CD4-positive, CD25-positive, alpha-beta regulatory T cell (primary cell): ENCODE measurements at regions not wholly inside any gene's neighbourhood (a gene's known extent, or its start where the extent isn't known, plus 50 kb on each side); places are given as distances from the start of the nearest gene placed in this dataset.

Source experiments
- ATAC-seq, 2 donors: fragments of 150-1000 bp; cut with Tn5 transposase; one replicate each; pipeline ENCODE4 v1.10.0; 2021; ENCODE audit warnings: low read depth in 2 of 2, moderate number of reproducible peaks in 2 of 2, moderate library complexity in 1 of 2
- DNase-seq, 3 donors: peaks; one replicate each; pipeline versions ENCODE4 v3.0.0 to v3.0.0-alpha.2; 2012 to 2022; ENCODE audit warnings: mixed read lengths in 1 of 3
- H3K27ac ChIP-seq: one replicate; pipeline ENCODE4 v1.7.0; 2013; ENCODE audit warnings: mild to moderate bottlenecking, low read length; ENCODE audit not compliant: insufficient read depth, poor library complexity, severe bottlenecking
- H3K27me3 ChIP-seq: one replicate; pipeline ENCODE4 v1.7.0; 2013; ENCODE audit warnings: low read length; ENCODE audit not compliant: control insufficient read depth, insufficient read depth
- H3K36me3 ChIP-seq: one replicate; pipeline ENCODE4 v1.7.0; 2013; ENCODE audit warnings: mild to moderate bottlenecking, low read length, moderate library complexity; ENCODE audit not compliant: control insufficient read depth, insufficient read depth
- H3K4me1 ChIP-seq: 2 replicates; pipeline ENCODE4 v1.7.0; 2013; ENCODE audit warnings: mild to moderate bottlenecking, low read length; ENCODE audit not compliant: insufficient read depth, control insufficient read depth, poor library complexity, severe bottlenecking
- H3K4me3 ChIP-seq: one replicate; pipeline ENCODE4 v1.7.0; 2013; ENCODE audit warnings: low read depth, mild to moderate bottlenecking, low read length, moderate library complexity
- H3K9me3 ChIP-seq, 2 experiments: 1 replicate in 1 of 2; 2 replicates in 1 of 2; pipeline ENCODE4 v1.7.0; 2013; ENCODE audit warnings: low read length in 2 of 2, mild to moderate bottlenecking in 1 of 2, moderate library complexity in 1 of 2; ENCODE audit not compliant: control insufficient read depth in 2 of 2
- H3K27ac Mint-ChIP-seq, 3 donors: one replicate each; pipeline ENCODE4 v1.8.0; 2020 to 2022; ENCODE audit warnings: mild to moderate bottlenecking in 3 of 3, mixed read lengths in 3 of 3, moderate library complexity in 2 of 3
- H3K27me3 Mint-ChIP-seq: one replicate; pipeline ENCODE4 v1.8.0; 2022; ENCODE audit warnings: mild to moderate bottlenecking, mixed read lengths
- H3K36me3 Mint-ChIP-seq: one replicate; pipeline ENCODE4 v1.8.0; 2020; ENCODE audit warnings: mixed read lengths
- H3K4me1 Mint-ChIP-seq, 4 donors: one replicate each; pipeline ENCODE4 v1.8.0; 2020 to 2022; ENCODE audit warnings: mixed read lengths in 4 of 4, mild to moderate bottlenecking in 1 of 4
- H3K4me3 Mint-ChIP-seq, 4 donors: one replicate each; pipeline ENCODE4 v1.8.0; 2020 to 2022; ENCODE audit warnings: mild to moderate bottlenecking in 4 of 4, mixed read lengths in 4 of 4, moderate library complexity in 3 of 4
- H3K9me3 Mint-ChIP-seq, 7 donors: one replicate each; pipeline ENCODE4 v1.8.0; 2020 to 2022; ENCODE audit warnings: mixed read lengths in 7 of 7, mild to moderate bottlenecking in 3 of 7, moderate library complexity in 2 of 7

- H3K27me3 Mint-ChIP-seq: peaks cover 4% of the 10 kb centered on the region
- no peak for ATAC-seq
Measured at GRCh38 chr2:15765211-15765610, 173.5 kb downstream of the DDX1 start.

GRCh38 chr2:15765686-15766302 lies 174.1 kb downstream of the DDX1 start:
- H3K27me3 Mint-ChIP-seq: peaks cover 4% of the 10 kb centered on the region
- H3K36me3 Mint-ChIP-seq: no peaks in the 10 kb centered on the region
- H3K4me1 ChIP-seq: no peaks in the 10 kb centered on the region
- H3K4me1 Mint-ChIP-seq: no peaks in the 10 kb centered on the region
- H3K4me3 ChIP-seq: no peak overlapping the region
- H3K27ac ChIP-seq: no peak overlapping the region
- no peaks in the 10 kb centered on the region for H3K27me3 ChIP-seq
- no peak overlapping the region for H3K4me3 Mint-ChIP-seq
- H3K36me3 ChIP-seq: no peaks in the 10 kb centered on the region
- H3K9me3 ChIP-seq: no peaks in the 10 kb centered on the region
- H3K9me3 Mint-ChIP-seq: peaks cover 0 to 3% (median 0%) of the 10 kb centered on the region in 7 donors
- ATAC-seq (no peak), DNase-seq (no peak)
- H3K27ac Mint-ChIP-seq: no peak overlapping the region

More at GRCh38 chr2:15765211-15765610, 173.5 kb downstream of the DDX1 start:
- Histone ChIP-seq H3K27ac (no peak overlapping the region), H3K4me3 (no peak overlapping the region), H3K4me1 (no peaks in the 10 kb centered on the region), H3K9me3 (no peaks in the 10 kb centered on the region), H3K27me3 (no peaks in the 10 kb centered on the region), H3K36me3 (no peaks in the 10 kb centered on the region)
- Mint-ChIP-seq H3K9me3 (peaks cover 0 to 3% (median 0%) of the 10 kb centered on the region in 7 donors), H3K27ac (no peak overlapping the region), H3K4me3 (no peak overlapping the region), H3K4me1 (no peaks in the 10 kb centered on the region), H3K36me3 (no peaks in the 10 kb centered on the region)
- DNase-seq: no peak

GRCh38 chr2:15766303-15766861 lies 174.0 kb upstream of the MYCN start:
- H3K9me3 ChIP-seq: no peaks in the 10 kb centered on the region

DNA sequence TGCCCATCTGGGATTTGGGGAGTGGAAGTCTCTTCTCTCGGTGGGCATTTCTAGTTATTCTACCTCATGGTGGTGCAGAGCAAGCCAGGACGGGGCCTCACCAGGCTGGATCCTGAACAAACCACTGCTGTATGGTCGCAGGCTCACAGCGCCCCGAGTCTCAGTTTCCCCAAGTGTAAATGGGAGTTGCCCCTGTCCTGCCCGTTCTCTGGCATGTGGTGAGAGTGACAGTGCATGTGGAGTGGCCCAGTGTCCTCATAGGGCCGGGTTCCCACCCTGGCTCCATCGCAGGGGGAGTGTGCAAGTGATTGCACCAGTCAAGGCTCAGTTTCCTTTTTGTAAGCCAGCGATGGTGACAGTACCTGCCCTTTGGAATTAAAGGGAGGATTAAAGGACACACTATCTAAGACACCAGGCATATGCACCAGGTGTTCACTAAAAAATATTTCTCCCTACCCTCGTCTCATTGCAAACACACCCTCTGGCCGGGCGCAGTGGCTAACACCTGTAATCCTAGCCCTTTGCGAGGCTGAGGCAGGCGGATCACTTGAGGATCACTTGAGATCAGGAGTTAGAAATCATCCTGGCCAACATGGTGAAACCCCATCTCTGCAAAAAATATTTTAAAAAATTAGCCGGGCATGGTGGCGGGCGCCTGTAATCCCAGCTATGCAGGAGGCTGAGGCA lies 173.3 kb upstream of the MYCN start:
- no peak overlapping the region for H3K4me3 ChIP-seq
- H3K36me3 ChIP-seq: no peaks in the 10 kb centered on the region
- H3K4me1 ChIP-seq: no peaks in the 10 kb centered on the region
- no peaks in the 10 kb centered on the region for H3K9me3 ChIP-seq
- Mint-ChIP-seq H3K4me3 (no peak overlapping the region), H3K9me3 (peaks cover 0 to 3% (median 0%) of the 10 kb centered on the region in 7 donors), H3K36me3 (no peaks in the 10 kb centered on the region), H3K27me3 (no peaks in the 10 kb centered on the region), H3K27ac (no peak overlapping the region), H3K4me1 (no peaks in the 10 kb centered on the region)
- DNase-seq: no peak
- ATAC-seq: no peak
- no peaks in the 10 kb centered on the region for H3K27me3 ChIP-seq
- H3K27ac ChIP-seq: no peak overlapping the region

More at GRCh38 chr2:15766303-15766861, 174.0 kb upstream of the MYCN start:
- H3K36me3 ChIP-seq: no peaks in the 10 kb centered on the region
- H3K4me1 Mint-ChIP-seq: no peaks in the 10 kb centered on the region
- ATAC-seq (no peak), DNase-seq (no peak)
- no peaks in the 10 kb centered on the region for H3K27me3 Mint-ChIP-seq
- no peak overlapping the region for H3K27ac Mint-ChIP-seq
- H3K36me3 Mint-ChIP-seq: no peaks in the 10 kb centered on the region
- H3K27ac ChIP-seq: no peak overlapping the region
- no peak overlapping the region for H3K4me3 Mint-ChIP-seq
- H3K4me3 ChIP-seq: no peak overlapping the region
- H3K27me3 ChIP-seq: no peaks in the 10 kb centered on the region
- no peaks in the 10 kb centered on the region for H3K4me1 ChIP-seq
- peaks cover 0 to 3% (median 0%) of the 10 kb centered on the region in 7 donors for H3K9me3 Mint-ChIP-seq

- Histone ChIP-seq H3K4me1 (no peaks in the 10 kb centered on the region), H3K9me3 (no peaks in the 10 kb centered on the region), H3K4me3 (no peak overlapping the region), H3K36me3 (no peaks in the 10 kb centered on the region), H3K27ac (no peak overlapping the region), H3K27me3 (no peaks in the 10 kb centered on the region)
- no peak for DNase-seq
- no peaks in the 10 kb centered on the region for H3K36me3 Mint-ChIP-seq
- peaks cover 0 to 3% (median 0%) of the 10 kb centered on the region in 7 donors for H3K9me3 Mint-ChIP-seq
- H3K27ac Mint-ChIP-seq: no peak overlapping the region
- H3K4me1 Mint-ChIP-seq: no peaks in the 10 kb centered on the region
- H3K4me3 Mint-ChIP-seq: no peak overlapping the region
- no peaks in the 10 kb centered on the region for H3K27me3 Mint-ChIP-seq
- ATAC-seq: no peak
Measured at GRCh38 chr2:15767679-15768078, 172.7 kb upstream of the MYCN start.

- H3K4me1 ChIP-seq: no peaks in the 10 kb centered on the region
Measured at GRCh38 chr2:15768142-15768541, 172.2 kb upstream of the MYCN start.

GRCh38 chr2:15768615-15769014 lies 171.7 kb upstream of the MYCN start:
- H3K36me3 ChIP-seq: no peaks in the 10 kb centered on the region
- no peak overlapping the region for H3K4me3 ChIP-seq
- ATAC-seq (no peak), DNase-seq (no peak)
- no peaks in the 10 kb centered on the region for H3K27me3 ChIP-seq
- Mint-ChIP-seq H3K36me3 (no peaks in the 10 kb centered on the region), H3K4me3 (no peak overlapping the region), H3K4me1 (no peaks in the 10 kb centered on the region), H3K27ac (no peak overlapping the region), H3K27me3 (no peaks in the 10 kb centered on the region), H3K9me3 (no peaks in the 10 kb centered on the region)
- H3K27ac ChIP-seq: no peak overlapping the region
- no peaks in the 10 kb centered on the region for H3K9me3 ChIP-seq
- no peaks in the 10 kb centered on the region for H3K4me1 ChIP-seq

More at GRCh38 chr2:15768142-15768541, 172.2 kb upstream of the MYCN start:
- H3K4me3 Mint-ChIP-seq: no peak overlapping the region
- DNase-seq (no peak), ATAC-seq (no peak)
- H3K27ac Mint-ChIP-seq: no peak overlapping the region
- H3K36me3 ChIP-seq: no peaks in the 10 kb centered on the region
- H3K27ac ChIP-seq: no peak overlapping the region
- no peaks in the 10 kb centered on the region for H3K27me3 ChIP-seq
- H3K27me3 Mint-ChIP-seq: no peaks in the 10 kb centered on the region
- no peaks in the 10 kb centered on the region for H3K4me1 Mint-ChIP-seq
- H3K9me3 Mint-ChIP-seq: peaks cover 0 to 2% (median 0%) of the 10 kb centered on the region in 7 donors
- H3K9me3 ChIP-seq: no peaks in the 10 kb centered on the region
- H3K36me3 Mint-ChIP-seq: no peaks in the 10 kb centered on the region
- H3K4me3 ChIP-seq: no peak overlapping the region
